HepG2 (cell line): ENCODE measurements at regions not wholly inside any gene's neighbourhood (a gene's known extent, or its start where the extent isn't known, plus 50 kb on each side); places are given as distances from the start of the nearest gene placed in this dataset.

Experiments used
- DNMT3B ChIP-seq: conservative IDR thresholded peaks from 2 replicates; pipeline ENCODE4 v1.6.1; 2016; ENCODE audit warnings: missing biosample characterization, control low read depth
- TRIM24 ChIP-seq: sonication (generic); formaldehyde crosslinking; IDR thresholded peaks from 2 replicates; pipeline ENCODE4 v1.8.0; 2022; ENCODE audit warnings: mild to moderate bottlenecking, missing genetic modification reagents
- ZMAT3 ChIP-seq: sonication (generic); formaldehyde crosslinking; conservative IDR thresholded peaks from 2 replicates; pipeline ENCODE4 v1.7.0; 2021; ENCODE audit warnings: missing genetic modification reagents
- ZNF460 ChIP-seq: sonication (generic); formaldehyde crosslinking; IDR thresholded peaks from 2 replicates; pipeline ENCODE4 v1.5.1; 2020; ENCODE audit warnings: missing genetic modification reagents, mild to moderate bottlenecking, borderline replicate concordance
- ZNF629 ChIP-seq: sonication (generic); formaldehyde crosslinking; conservative IDR thresholded peaks from 2 replicates; pipeline ENCODE4 v1.5.0; 2020; ENCODE audit warnings: missing genetic modification reagents
- ZNF678 ChIP-seq: sonication (generic); formaldehyde crosslinking; IDR thresholded peaks from 2 replicates; pipeline ENCODE4 v1.4.0; 2020; ENCODE audit warnings: mild to moderate bottlenecking, missing genetic modification reagents
- ZNF7 ChIP-seq: IDR thresholded peaks from 2 replicates; pipeline ENCODE4 v1.6.1; 2016; ENCODE audit warnings: missing biosample characterization, missing genetic modification reagents
- TF ChIP-seq, protein P1 (sequence below): sonication (generic); formaldehyde crosslinking; conservative IDR thresholded peaks from 2 replicates; pipeline ENCODE4 v1.4.0; 2020; ENCODE audit warnings: missing genetic modification reagents
- TF ChIP-seq, protein P2 (sequence below): sonication (generic); formaldehyde crosslinking; conservative IDR thresholded peaks from 2 replicates; pipeline ENCODE4 v1.4.0; 2020; ENCODE audit warnings: missing genetic modification reagents
- TF ChIP-seq, protein P3 (sequence below), 2 experiments: sonication (generic) in 1 of 2; formaldehyde crosslinking in 1 of 2; IDR thresholded peaks; 2 replicates each; pipeline versions ENCODE4 v1.6.1 to v1.9.0; 2014 to 2022; ENCODE audit warnings: antibody characterized with exemption in 1 of 2, borderline replicate concordance in 1 of 2, inconsistent platforms in 1 of 2, low read depth in 1 of 2, missing genetic modification reagents in 1 of 2
- TF ChIP-seq, protein P4 (sequence below): fragments of 450-650 bp; IDR thresholded peaks from 2 replicates; pipeline ENCODE4 v1.6.1; 2016

DNA sequence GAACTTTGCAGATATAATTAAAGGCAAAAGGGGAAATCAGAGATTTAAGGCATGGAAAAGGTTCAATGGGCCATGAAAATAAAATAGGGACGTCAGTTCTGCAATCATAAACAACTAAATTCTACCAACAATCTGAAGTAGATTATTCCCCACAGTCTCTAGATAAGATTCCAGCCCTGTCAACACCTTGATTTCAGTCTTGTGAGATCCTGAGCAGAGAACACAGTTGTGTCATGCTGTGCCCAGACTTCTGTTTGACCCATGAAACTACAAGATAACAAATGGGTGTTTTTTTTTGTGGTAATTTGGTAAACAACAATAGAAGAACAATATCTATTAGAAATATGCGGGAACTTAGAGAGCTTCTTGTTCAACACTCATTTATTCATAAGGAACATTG is 66.2 kb upstream of the RIT2 start (continued):
- TF ChIP-seq, protein P1, sequence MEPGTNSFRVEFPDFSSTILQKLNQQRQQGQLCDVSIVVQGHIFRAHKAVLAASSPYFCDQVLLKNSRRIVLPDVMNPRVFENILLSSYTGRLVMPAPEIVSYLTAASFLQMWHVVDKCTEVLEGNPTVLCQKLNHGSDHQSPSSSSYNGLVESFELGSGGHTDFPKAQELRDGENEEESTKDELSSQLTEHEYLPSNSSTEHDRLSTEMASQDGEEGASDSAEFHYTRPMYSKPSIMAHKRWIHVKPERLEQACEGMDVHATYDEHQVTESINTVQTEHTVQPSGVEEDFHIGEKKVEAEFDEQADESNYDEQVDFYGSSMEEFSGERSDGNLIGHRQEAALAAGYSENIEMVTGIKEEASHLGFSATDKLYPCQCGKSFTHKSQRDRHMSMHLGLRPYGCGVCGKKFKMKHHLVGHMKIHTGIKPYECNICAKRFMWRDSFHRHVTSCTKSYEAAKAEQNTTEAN (CRISPR knock-in tag): no peak
- TF ChIP-seq, protein P2, sequence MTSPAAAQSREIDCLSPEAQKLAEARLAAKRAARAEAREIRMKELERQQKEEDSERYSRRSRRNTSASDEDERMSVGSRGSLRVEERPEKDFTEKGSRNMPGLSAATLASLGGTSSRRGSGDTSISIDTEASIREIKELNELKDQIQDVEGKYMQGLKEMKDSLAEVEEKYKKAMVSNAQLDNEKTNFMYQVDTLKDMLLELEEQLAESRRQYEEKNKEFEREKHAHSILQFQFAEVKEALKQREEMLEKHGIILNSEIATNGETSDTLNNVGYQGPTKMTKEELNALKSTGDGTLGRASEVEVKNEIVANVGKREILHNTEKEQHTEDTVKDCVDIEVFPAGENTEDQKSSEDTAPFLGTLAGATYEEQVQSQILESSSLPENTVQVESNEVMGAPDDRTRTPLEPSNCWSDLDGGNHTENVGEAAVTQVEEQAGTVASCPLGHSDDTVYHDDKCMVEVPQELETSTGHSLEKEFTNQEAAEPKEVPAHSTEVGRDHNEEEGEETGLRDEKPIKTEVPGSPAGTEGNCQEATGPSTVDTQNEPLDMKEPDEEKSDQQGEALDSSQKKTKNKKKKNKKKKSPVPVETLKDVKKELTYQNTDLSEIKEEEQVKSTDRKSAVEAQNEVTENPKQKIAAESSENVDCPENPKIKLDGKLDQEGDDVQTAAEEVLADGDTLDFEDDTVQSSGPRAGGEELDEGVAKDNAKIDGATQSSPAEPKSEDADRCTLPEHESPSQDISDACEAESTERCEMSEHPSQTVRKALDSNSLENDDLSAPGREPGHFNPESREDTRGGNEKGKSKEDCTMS: no peak
- no peak for TF ChIP-seq TRIM24 (CRISPR knock-in tag)
- no peak for TF ChIP-seq ZMAT3 (CRISPR knock-in tag)
- no peak for TF ChIP-seq ZNF7
- no peak for TF ChIP-seq ZNF678 (CRISPR knock-in tag)
- TF ChIP-seq, protein P3, sequence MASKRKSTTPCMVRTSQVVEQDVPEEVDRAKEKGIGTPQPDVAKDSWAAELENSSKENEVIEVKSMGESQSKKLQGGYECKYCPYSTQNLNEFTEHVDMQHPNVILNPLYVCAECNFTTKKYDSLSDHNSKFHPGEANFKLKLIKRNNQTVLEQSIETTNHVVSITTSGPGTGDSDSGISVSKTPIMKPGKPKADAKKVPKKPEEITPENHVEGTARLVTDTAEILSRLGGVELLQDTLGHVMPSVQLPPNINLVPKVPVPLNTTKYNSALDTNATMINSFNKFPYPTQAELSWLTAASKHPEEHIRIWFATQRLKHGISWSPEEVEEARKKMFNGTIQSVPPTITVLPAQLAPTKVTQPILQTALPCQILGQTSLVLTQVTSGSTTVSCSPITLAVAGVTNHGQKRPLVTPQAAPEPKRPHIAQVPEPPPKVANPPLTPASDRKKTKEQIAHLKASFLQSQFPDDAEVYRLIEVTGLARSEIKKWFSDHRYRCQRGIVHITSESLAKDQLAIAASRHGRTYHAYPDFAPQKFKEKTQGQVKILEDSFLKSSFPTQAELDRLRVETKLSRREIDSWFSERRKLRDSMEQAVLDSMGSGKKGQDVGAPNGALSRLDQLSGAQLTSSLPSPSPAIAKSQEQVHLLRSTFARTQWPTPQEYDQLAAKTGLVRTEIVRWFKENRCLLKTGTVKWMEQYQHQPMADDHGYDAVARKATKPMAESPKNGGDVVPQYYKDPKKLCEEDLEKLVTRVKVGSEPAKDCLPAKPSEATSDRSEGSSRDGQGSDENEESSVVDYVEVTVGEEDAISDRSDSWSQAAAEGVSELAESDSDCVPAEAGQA (IDR thresholded peaks at IDR 0.05; ENCODE audit: low read depth): no peak
- TF ChIP-seq, protein P3 (CRISPR knock-in tag; IDR thresholded peaks at IDR 0.05; ENCODE audit: borderline replicate concordance): no peak
- no peak for TF ChIP-seq DNMT3B
- no peak for TF ChIP-seq ZNF460
- TF ChIP-seq, protein P4, sequence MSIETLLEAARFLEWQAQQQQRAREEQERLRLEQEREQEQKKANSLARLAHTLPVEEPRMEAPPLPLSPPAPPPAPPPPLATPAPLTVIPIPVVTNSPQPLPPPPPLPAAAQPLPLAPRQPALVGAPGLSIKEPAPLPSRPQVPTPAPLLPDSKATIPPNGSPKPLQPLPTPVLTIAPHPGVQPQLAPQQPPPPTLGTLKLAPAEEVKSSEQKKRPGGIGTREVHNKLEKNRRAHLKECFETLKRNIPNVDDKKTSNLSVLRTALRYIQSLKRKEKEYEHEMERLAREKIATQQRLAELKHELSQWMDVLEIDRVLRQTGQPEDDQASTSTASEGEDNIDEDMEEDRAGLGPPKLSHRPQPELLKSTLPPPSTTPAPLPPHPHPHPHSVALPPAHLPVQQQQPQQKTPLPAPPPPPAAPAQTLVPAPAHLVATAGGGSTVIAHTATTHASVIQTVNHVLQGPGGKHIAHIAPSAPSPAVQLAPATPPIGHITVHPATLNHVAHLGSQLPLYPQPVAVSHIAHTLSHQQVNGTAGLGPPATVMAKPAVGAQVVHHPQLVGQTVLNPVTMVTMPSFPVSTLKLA: no peak
- no peak for TF ChIP-seq ZNF629 (CRISPR knock-in tag)
